ENCODE measurements at regions not wholly inside any gene's neighbourhood (a gene's known extent, or its start where the extent isn't known, plus 50 kb on each side); places are given as distances from the start of the nearest gene placed in this dataset.

DNA sequence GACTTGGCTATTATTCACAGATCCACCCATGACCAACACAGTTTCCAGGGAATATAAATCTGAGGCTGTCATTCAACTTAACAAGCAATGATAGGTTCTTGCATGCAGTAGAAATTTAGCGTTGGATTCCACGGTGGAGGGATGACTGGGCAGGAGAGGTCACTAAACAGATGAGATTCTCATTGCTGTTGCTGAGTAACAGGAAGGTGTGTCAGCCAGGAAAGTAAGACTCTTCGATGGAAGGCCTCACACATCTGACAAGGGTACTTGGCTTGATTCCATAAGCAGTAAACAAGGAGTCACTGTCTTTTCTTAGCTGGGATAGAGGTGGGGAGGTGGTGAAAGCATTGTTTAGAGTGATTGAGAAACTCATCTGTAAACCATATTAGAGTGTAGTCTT lies 1152.0 kb downstream of the SORCS3 start:
- Histone ChIP-seq H3K27ac (no peak overlapping the region), H3K9me3 (no peaks in the 10 kb centered on the region), H3K4me1 (no peaks in the 10 kb centered on the region), H3K27me3 (no peaks in the 10 kb centered on the region), H3K36me3 (no peaks in the 10 kb centered on the region), H3K4me3 (no peak overlapping the region)
- TF ChIP-seq, protein P1, sequence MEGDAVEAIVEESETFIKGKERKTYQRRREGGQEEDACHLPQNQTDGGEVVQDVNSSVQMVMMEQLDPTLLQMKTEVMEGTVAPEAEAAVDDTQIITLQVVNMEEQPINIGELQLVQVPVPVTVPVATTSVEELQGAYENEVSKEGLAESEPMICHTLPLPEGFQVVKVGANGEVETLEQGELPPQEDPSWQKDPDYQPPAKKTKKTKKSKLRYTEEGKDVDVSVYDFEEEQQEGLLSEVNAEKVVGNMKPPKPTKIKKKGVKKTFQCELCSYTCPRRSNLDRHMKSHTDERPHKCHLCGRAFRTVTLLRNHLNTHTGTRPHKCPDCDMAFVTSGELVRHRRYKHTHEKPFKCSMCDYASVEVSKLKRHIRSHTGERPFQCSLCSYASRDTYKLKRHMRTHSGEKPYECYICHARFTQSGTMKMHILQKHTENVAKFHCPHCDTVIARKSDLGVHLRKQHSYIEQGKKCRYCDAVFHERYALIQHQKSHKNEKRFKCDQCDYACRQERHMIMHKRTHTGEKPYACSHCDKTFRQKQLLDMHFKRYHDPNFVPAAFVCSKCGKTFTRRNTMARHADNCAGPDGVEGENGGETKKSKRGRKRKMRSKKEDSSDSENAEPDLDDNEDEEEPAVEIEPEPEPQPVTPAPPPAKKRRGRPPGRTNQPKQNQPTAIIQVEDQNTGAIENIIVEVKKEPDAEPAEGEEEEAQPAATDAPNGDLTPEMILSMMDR (IDR thresholded peaks at IDR 0.05): no peak
- TF ChIP-seq POLR2A (IDR thresholded peaks at IDR 0.05): no peak
- intact Hi-C loops (cut with DNase I; ENCODE audit: low total_unique reads): no loop called here
- DNase-seq: no peak

DNA sequence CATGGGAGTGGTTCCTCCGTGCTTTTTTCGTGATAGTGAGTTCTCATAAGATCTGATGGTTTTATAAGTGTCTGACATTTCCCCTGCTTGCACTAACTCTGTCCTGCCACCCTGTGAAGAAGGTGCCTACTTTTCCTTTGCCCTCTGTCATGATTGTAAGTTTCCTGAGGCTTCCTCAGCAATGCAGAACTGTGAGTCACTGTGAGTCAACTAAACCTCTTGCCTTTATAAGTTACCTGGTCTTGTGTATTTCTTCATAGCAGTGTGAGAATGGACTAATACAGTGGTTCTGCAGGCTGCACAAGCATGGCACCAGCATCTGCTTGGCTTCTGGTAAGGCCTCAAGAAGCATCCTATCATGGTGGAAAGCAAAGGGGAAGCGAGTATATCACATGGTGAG lies 1144.6 kb downstream of the SORCS3 start:
- no peaks in the 10 kb centered on the region for H3K27me3 ChIP-seq

DNA sequence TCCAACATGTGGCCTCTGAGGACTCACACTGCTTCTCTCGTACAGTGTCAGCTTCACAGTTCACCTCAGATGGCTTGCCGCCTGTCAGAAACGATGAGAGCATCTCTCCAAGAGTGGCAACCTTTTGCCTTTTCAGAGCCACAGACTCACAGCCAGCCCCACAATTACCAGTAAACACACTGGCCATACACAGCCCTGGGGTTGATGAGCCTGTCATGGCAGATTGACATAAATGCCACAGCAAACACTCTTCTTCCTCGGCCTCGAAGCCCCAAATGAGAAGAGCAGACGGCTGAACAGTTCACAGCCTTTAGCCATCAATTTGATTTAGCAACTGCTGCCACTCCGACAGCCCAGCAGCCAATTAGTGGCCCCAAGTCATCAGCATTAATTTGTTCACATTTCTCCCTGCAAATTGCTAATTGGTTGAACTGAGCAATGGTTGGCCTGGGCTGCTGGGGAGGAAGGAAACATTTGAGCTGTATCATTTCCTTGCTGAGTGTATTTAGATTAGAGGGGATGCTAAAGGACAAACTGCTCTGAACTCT lies 1142.9 kb downstream of the SORCS3 start:
- Histone ChIP-seq H3K27me3 (no peaks in the 10 kb centered on the region), H3K4me1 (no peaks in the 10 kb centered on the region), H3K36me3 (no peaks in the 10 kb centered on the region), H3K4me3 (no peak overlapping the region), H3K9me3 (no peaks in the 10 kb centered on the region), H3K27ac (no peak overlapping the region)
- TF ChIP-seq POLR2A (IDR thresholded peaks at IDR 0.05): no peak
- TF ChIP-seq, protein P1 (IDR thresholded peaks at IDR 0.05): no peak
- intact Hi-C loops (cut with DNase I; ENCODE audit: low total_unique reads): no loop called here
- no peak for DNase-seq

More for the DNA sequence above, 1144.6 kb downstream of the SORCS3 start:
- TF ChIP-seq POLR2A (IDR thresholded peaks at IDR 0.05): no peak
- TF ChIP-seq, protein P1 (IDR thresholded peaks at IDR 0.05): no peak
- H3K4me3 ChIP-seq: no peak overlapping the region
- H3K27ac ChIP-seq: no peak overlapping the region
- no peaks in the 10 kb centered on the region for H3K36me3 ChIP-seq
- no peaks in the 10 kb centered on the region for H3K4me1 ChIP-seq
- no peak for DNase-seq
- no peaks in the 10 kb centered on the region for H3K9me3 ChIP-seq
- intact Hi-C loops (cut with DNase I; ENCODE audit: low total_unique reads): no loop called here

DNA sequence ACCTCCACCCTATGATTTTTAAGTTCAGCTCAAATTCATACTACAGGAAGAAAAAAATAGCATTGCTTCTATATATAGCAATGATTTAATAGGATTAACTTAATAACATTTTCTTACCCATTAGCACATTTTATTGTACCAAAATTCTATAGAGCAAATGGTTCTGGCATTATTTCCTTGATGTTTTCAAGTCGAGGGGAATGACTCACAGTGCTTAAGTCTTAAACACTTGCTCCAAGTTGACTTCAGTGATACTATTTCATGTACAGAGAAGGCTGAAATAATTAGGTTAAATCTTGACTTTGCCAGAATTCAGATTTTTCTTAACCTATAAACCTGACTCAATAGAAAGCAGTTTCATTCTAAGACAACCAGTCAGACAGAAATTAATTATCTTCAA lies 1133.8 kb downstream of the SORCS3 start:
- H3K9me3 ChIP-seq: no peaks in the 10 kb centered on the region
- DNase-seq: no peak
- TF ChIP-seq, protein P1 (IDR thresholded peaks at IDR 0.05): no peak
- TF ChIP-seq POLR2A (IDR thresholded peaks at IDR 0.05): no peak
- intact Hi-C loops (cut with DNase I; ENCODE audit: low total_unique reads): no loop called here
- no peaks in the 10 kb centered on the region for H3K36me3 ChIP-seq
- no peaks in the 10 kb centered on the region for H3K27me3 ChIP-seq
- no peak overlapping the region for H3K4me3 ChIP-seq
- H3K27ac ChIP-seq: no peak overlapping the region
- no peaks in the 10 kb centered on the region for H3K4me1 ChIP-seq

DNA sequence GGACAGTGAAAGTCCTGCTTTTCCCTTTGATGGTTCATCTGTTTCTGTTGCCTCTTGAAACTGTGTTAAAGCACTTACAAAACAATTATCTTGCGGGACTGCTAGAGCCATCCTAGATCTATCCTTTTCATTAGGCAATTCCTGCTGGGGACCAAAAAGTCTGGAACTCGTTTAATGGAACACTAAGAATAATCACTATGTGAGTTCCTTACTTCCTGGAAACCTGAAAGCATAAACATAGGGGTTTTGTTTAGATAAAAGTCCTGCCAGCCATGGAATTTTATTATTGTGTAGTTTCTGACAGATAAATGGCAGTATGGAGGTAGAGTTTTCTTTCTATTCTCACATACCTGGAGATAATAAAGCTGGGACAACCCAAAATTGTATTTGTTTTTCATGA lies 1133.3 kb downstream of the SORCS3 start:
- Histone ChIP-seq H3K4me3 (no peak overlapping the region), H3K4me1 (no peaks in the 10 kb centered on the region), H3K27ac (no peak overlapping the region), H3K9me3 (no peaks in the 10 kb centered on the region), H3K36me3 (no peaks in the 10 kb centered on the region), H3K27me3 (no peaks in the 10 kb centered on the region)
- no peak for DNase-seq
- intact Hi-C loops (cut with DNase I; ENCODE audit: low total_unique reads): no loop called here
- no peak for TF ChIP-seq POLR2A (IDR thresholded peaks at IDR 0.05)
- TF ChIP-seq, protein P1 (IDR thresholded peaks at IDR 0.05): no peak

Measured in uterus (tissue), 3 donors.